ENCODE measurements at regions not wholly inside any gene's neighbourhood (a gene's known extent, or its start where the extent isn't known, plus 50 kb on each side); places are given as distances from the start of the nearest gene placed in this dataset.

DNA sequence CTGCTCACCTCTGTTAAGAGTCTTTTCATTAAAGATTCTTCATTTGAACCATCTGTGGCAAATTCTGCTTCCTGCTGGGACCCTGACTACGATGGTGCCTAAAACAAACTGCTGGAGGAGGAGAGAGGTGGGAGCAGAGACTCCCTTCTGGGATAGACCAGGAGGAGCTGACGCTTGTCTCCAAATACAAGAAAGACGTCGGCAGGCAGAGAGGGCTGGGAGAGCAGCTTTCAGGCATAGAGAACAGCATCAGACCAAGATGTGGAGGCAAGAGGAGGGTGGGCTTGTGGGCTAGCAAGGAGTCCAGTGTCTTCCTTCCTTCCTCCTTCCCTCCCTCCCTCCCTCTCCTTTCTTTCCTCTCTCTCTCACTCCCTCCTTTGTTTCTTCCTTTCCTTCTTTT, 358.6 kb downstream of the VRK1 start:
- no peak for TF ChIP-seq GATA2 (IDR thresholded peaks at IDR 0.05; ENCODE audit: insufficient read depth, insufficient read length, low read depth, low read length)
- TF ChIP-seq, protein P1, sequence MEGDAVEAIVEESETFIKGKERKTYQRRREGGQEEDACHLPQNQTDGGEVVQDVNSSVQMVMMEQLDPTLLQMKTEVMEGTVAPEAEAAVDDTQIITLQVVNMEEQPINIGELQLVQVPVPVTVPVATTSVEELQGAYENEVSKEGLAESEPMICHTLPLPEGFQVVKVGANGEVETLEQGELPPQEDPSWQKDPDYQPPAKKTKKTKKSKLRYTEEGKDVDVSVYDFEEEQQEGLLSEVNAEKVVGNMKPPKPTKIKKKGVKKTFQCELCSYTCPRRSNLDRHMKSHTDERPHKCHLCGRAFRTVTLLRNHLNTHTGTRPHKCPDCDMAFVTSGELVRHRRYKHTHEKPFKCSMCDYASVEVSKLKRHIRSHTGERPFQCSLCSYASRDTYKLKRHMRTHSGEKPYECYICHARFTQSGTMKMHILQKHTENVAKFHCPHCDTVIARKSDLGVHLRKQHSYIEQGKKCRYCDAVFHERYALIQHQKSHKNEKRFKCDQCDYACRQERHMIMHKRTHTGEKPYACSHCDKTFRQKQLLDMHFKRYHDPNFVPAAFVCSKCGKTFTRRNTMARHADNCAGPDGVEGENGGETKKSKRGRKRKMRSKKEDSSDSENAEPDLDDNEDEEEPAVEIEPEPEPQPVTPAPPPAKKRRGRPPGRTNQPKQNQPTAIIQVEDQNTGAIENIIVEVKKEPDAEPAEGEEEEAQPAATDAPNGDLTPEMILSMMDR (IDR thresholded peaks at IDR 0.05; ENCODE audit: extremely low read depth in 1 of 2, insufficient read depth in 1 of 2, low read depth in 1 of 2, low read length in 2 of 2), result no peak
- TF ChIP-seq POLR2A (IDR thresholded peaks at IDR 0.05; ENCODE audit: low read depth, low read length), result no peak
- TF ChIP-seq, protein P2, sequence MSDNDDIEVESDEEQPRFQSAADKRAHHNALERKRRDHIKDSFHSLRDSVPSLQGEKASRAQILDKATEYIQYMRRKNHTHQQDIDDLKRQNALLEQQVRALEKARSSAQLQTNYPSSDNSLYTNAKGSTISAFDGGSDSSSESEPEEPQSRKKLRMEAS (IDR thresholded peaks at IDR 0.05; ENCODE audit: insufficient read depth, insufficient read length), result no peak
- TF ChIP-seq EZH2 (IDR thresholded peaks at IDR 0.05; ENCODE audit: borderline replicate concordance, low read depth, low read length, severe bottlenecking), result no peak
- TF ChIP-seq MYC (IDR thresholded peaks at IDR 0.05; ENCODE audit: low read depth, low read length), result no peak
- TF ChIP-seq POLR2AphosphoS5 (IDR thresholded peaks at IDR 0.05; ENCODE audit: insufficient read depth, low read depth, low read length), result no peak
- no peak for TF ChIP-seq JUN (IDR thresholded peaks at IDR 0.05; ENCODE audit: borderline replicate concordance, insufficient read depth, insufficient read length, low read depth)
- TF ChIP-seq FOS (IDR thresholded peaks at IDR 0.05; ENCODE audit: borderline replicate concordance, insufficient read depth, low read length), result no peak
- BruUV-seq (replicated peaks), result no TSS peak
- no peak overlapping the region for H3K27ac ChIP-seq (ENCODE audit: insufficient read depth, low read depth, low read length)
- H3K9me1 ChIP-seq (replicated peaks; ENCODE audit: control insufficient read depth, extremely low read depth, insufficient read depth, low read length), result no peaks in the 10 kb centered on the region
- H4K20me1 ChIP-seq (replicated peaks; ENCODE audit: control insufficient read depth, extremely low read depth, insufficient read depth, low read length), result no peaks in the 10 kb centered on the region
- intact Hi-C loops (cut with micrococcal nuclease), result no loop called here
- dilution Hi-C loops (cut with MboI; ENCODE audit: extremely low pct_ligation_motif_present, low sequenced_read_pairs), result no loop called here
- no peak overlapping the region for H3K9ac ChIP-seq (replicated peaks; ENCODE audit: extremely low read depth, insufficient read depth, low read length)
- H2AFZ ChIP-seq (ENCODE audit: low read depth, low read length), result no peak overlapping the region
- no peaks in the 10 kb centered on the region for H3K27me3 ChIP-seq (ENCODE audit: control insufficient read depth in 2 of 2, insufficient read depth in 2 of 2, low read length in 2 of 2)
- DNase-seq (ENCODE audit: low read depth, low spot score) (no peak), FAIRE-seq (no peak)
- ChIA-PET CTCF (no interaction called here), POLR2A (no interaction called here)
- H3K36me3 ChIP-seq (ENCODE audit: control insufficient read depth in 2 of 2, extremely low read depth in 1 of 2, insufficient read depth in 2 of 2, low read length in 2 of 2), result no peaks in the 10 kb centered on the region
- H3K79me2 ChIP-seq (ENCODE audit: control insufficient read depth, insufficient read depth, low read length), result no peaks in the 10 kb centered on the region
- H3K4me2 ChIP-seq (ENCODE audit: insufficient read depth, low read length), result no peak overlapping the region
- no peaks in the 10 kb centered on the region for H3K4me1 ChIP-seq (ENCODE audit: control insufficient read depth, extremely low read depth, insufficient read depth, low read length)
- H3K4me3 ChIP-seq (replicated peaks in 1 of 3; ENCODE audit: insufficient read depth in 1 of 3, low read depth in 1 of 3, low read length in 3 of 3), result no peak overlapping the region
- H3K9me3 ChIP-seq (replicated peaks; ENCODE audit: control insufficient read depth, insufficient read depth, low read length), result peaks cover 3% of the 10 kb centered on the region
